Stimulated activated effector memory CD8-positive, alpha-beta T cell treated with anti-CD3 and anti-CD28 coated beads, Interleukin-12 subunit alpha, Interleukin-12 subunit beta, amount 100 ng/mL, for 72 hours (primary cell): ENCODE measurements at regions not wholly inside any gene's neighbourhood (a gene's known extent, or its start where the extent isn't known, plus 50 kb on each side); places are given as distances from the start of the nearest gene placed in this dataset.
A peak's percentile ranks its signal among the peaks of the same experiment; 100 is the strongest.

Source experiments
- ATAC-seq: fragments of 150-1000 bp; cut with Tn5 transposase; 2 replicates; pipeline ENCODE4 v1.10.0; 2021
- DNase-seq, 2 donors: peaks; one replicate each; pipeline ENCODE4 v3.0.0; 2021 to 2022; ENCODE audit warnings: low spot score in 2 of 2
- H3K27ac Mint-ChIP-seq: one replicate; pipeline ENCODE4 v1.8.0; 2022; ENCODE audit warnings: mild to moderate bottlenecking, mixed read lengths
- H3K36me3 Mint-ChIP-seq: one replicate; pipeline ENCODE4 v1.8.0; 2022; ENCODE audit warnings: mild to moderate bottlenecking, mixed read lengths
- H3K4me1 Mint-ChIP-seq: one replicate; pipeline ENCODE4 v1.8.0; 2022; ENCODE audit warnings: mixed read lengths
- H3K4me3 Mint-ChIP-seq: one replicate; pipeline ENCODE4 v1.8.0; 2022; ENCODE audit warnings: mild to moderate bottlenecking, mixed read lengths
- H3K9me3 Mint-ChIP-seq: one replicate; pipeline ENCODE4 v1.8.0; 2022; ENCODE audit warnings: mixed read lengths

DNA sequence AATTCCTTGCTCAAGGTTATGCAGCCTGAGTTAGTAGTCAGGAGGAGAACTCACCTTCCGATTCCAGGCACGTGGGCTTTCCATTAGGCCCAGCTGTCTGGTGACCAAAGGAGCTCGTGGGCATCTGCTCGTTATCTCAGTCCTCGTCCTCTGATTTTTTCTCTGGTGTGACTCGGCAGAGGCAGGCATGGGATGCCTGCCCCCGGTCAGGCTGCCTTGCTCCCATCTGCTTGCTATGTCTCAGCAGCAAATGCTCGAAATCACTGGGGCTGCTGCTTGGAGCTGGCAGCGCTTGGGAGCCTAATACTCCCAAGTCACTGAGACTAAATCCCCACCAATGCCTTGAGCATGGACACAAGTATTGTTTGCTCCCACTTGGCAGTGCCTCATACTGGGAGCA, 84.5 kb upstream of the NMNAT3 start:
- ATAC-seq (no peak), DNase-seq (peak in 1 of 2 donors; percentile 17)
- Mint-ChIP-seq H3K27ac (no peak overlapping the region), H3K36me3 (no peaks in the 10 kb centered on the region), H3K4me3 (no peak overlapping the region), H3K9me3 (no peaks in the 10 kb centered on the region), H3K4me1 (no peaks in the 10 kb centered on the region)

DNA sequence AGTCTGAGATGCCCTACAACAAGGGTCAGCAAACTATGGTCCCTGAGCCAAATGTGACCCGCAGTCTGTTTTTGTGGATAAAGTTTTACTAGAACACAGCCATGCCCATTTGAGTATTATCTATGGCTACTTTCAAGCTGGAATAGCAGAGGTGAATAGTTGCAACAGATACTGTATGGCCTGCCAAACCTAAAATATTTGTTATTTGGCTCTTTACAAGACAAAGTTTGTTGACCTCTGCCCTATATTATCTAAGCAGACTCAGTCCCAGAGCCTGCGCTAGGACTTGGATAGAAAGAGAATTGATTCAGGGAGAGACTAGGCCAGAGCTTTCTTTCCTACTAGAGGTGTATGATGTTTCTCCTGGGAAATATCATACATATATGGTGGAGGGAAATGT, 81.7 kb upstream of the NMNAT3 start:
- Mint-ChIP-seq H3K4me3 (no peak overlapping the region), H3K9me3 (no peaks in the 10 kb centered on the region), H3K27ac (no peak overlapping the region), H3K4me1 (no peaks in the 10 kb centered on the region), H3K36me3 (no peaks in the 10 kb centered on the region)
- ATAC-seq (no peak), DNase-seq (no peak)

GRCh38 chr3:139758654-139759291, 81.0 kb upstream of the NMNAT3 start:
- no peak for DNase-seq
- ATAC-seq = no peak
- no peaks in the 10 kb centered on the region for H3K36me3 Mint-ChIP-seq
- H3K27ac Mint-ChIP-seq = no peak overlapping the region
- H3K4me1 Mint-ChIP-seq = no peaks in the 10 kb centered on the region
- no peak overlapping the region for H3K4me3 Mint-ChIP-seq
- H3K9me3 Mint-ChIP-seq = no peaks in the 10 kb centered on the region

- Mint-ChIP-seq H3K36me3 (no peaks in the 10 kb centered on the region), H3K9me3 (no peaks in the 10 kb centered on the region), H3K4me3 (no peak overlapping the region), H3K27ac (no peak overlapping the region), H3K4me1 (no peaks in the 10 kb centered on the region)
- ATAC-seq (no peak), DNase-seq (no peak)
These were observed 79.8 kb upstream of the NMNAT3 start for GRCh38 chr3:139757448-139758030.

- Mint-ChIP-seq H3K4me1 (no peaks in the 10 kb centered on the region), H3K9me3 (no peaks in the 10 kb centered on the region), H3K27ac (no peak overlapping the region), H3K4me3 (no peak overlapping the region), H3K36me3 (no peaks in the 10 kb centered on the region)
- DNase-seq (no peak), ATAC-seq (peak; percentile 15)
These were observed 78.8 kb upstream of the NMNAT3 start for GRCh38 chr3:139756529-139757103.

DNA sequence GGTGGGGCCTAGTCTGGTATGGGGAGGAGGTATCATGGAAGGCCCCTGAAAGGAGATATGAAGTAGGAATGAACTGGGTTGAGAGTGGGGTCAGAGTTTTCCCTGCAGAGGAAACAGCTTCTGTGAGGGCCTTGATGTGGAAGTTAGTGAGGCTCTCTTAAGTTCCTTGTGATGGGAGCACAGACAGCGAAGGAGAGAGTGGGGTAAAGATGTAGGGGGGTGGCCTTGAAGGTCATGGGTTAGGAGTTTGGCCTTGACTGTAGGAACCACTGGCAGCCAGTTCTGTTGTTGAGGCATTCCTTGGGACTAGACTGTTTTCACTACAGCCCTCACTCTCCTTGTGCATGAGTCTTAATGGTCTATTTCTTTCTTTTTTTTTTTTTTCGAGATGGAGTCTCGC, 77.8 kb upstream of the NMNAT3 start:
- H3K4me3 Mint-ChIP-seq = no peak overlapping the region
- H3K9me3 Mint-ChIP-seq = peaks cover 5% of the 10 kb centered on the region
- no peaks in the 10 kb centered on the region for H3K4me1 Mint-ChIP-seq

DNA sequence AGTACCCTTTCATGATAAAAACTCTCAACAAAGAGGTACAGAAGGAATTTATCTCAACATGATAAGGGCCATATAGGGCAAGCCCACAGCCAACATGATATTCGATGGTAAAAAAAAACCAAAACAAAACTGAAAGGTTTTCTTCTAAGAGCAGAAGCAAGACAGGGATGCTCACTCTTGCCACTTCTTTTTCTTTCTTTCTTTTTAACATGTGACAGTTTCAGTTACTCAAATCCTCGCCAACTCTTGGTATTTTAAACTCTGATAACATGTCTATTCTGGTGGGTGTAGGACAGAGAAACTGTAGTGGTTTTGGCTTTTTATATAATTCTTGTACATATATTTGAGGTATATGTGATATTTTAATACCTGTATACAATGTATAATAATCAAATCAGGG, 74.0 kb upstream of the NMNAT3 start:
- no peak for ATAC-seq
- Mint-ChIP-seq H3K27ac (no peak overlapping the region), H3K9me3 (peaks cover 15% of the 10 kb centered on the region)

More for the DNA sequence above, 77.8 kb upstream of the NMNAT3 start:
- Mint-ChIP-seq H3K27ac (no peak overlapping the region), H3K36me3 (no peaks in the 10 kb centered on the region)
- ATAC-seq (no peak), DNase-seq (no peak)

GRCh38 chr3:139746481-139746880, 68.7 kb upstream of the NMNAT3 start:
- H3K27ac Mint-ChIP-seq = no peak overlapping the region
- H3K4me3 Mint-ChIP-seq = no peak overlapping the region
- H3K4me1 Mint-ChIP-seq = no peaks in the 10 kb centered on the region
- no peak for ATAC-seq
- H3K36me3 Mint-ChIP-seq = no peaks in the 10 kb centered on the region
- peaks cover 15% of the 10 kb centered on the region for H3K9me3 Mint-ChIP-seq
- no peak for DNase-seq

More for the DNA sequence above, 74.0 kb upstream of the NMNAT3 start:
- no peak for DNase-seq
- H3K4me1 Mint-ChIP-seq = no peaks in the 10 kb centered on the region
- no peaks in the 10 kb centered on the region for H3K36me3 Mint-ChIP-seq
- H3K4me3 Mint-ChIP-seq = no peak overlapping the region

- no peak for ATAC-seq
- H3K36me3 Mint-ChIP-seq = no peaks in the 10 kb centered on the region
- DNase-seq = no peak
These were observed 68.1 kb upstream of the NMNAT3 start for GRCh38 chr3:139745831-139746230.

GRCh38 chr3:139738697-139739096, 60.9 kb upstream of the NMNAT3 start:
- Mint-ChIP-seq H3K4me1 (no peaks in the 10 kb centered on the region), H3K4me3 (no peak overlapping the region), H3K9me3 (no peaks in the 10 kb centered on the region), H3K36me3 (no peaks in the 10 kb centered on the region), H3K27ac (no peak overlapping the region)
- ATAC-seq = no peak
- no peak for DNase-seq

More at GRCh38 chr3:139745831-139746230, 68.1 kb upstream of the NMNAT3 start:
- H3K9me3 Mint-ChIP-seq = peaks cover 11% of the 10 kb centered on the region
- H3K4me1 Mint-ChIP-seq = no peaks in the 10 kb centered on the region
- H3K27ac Mint-ChIP-seq = no peak overlapping the region
- no peak overlapping the region for H3K4me3 Mint-ChIP-seq

DNA sequence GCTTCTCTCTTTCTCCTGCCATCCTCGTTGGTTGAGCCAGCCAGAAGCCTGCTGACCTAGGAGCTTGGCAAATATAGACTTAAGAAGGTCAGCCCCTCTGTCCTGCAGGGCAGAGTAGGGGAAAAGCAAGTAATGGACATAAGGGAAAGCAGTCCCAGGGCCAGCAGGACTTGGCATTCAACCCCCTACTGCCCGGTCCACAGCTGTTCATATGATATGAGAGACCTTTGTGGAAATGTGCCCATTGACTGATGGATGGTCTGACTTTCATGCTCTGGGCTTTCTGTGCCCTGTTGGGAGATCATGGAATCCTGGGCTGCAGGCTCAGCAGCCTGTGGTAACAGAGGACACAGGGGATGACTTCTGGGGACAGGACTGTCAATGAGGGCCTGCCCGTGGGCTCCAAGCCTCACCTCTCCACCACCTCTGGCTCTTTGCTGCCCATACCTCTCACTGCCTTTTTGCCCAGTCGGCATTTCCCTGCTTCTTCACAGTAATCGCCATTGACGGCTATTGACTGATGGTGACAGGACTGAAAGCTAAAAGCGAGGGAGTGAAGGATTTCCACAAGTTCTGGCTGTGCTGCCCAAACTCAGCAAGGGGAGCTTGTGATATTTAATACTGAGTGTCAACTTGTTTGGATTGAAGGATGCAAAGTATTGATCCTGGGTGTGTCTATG, 60.0 kb upstream of the NMNAT3 start:
- H3K27ac Mint-ChIP-seq = no peak overlapping the region
- H3K36me3 Mint-ChIP-seq = no peaks in the 10 kb centered on the region
- no peak for ATAC-seq
- H3K4me1 Mint-ChIP-seq = no peaks in the 10 kb centered on the region
- peaks cover 3% of the 10 kb centered on the region for H3K9me3 Mint-ChIP-seq
- DNase-seq = no peak
- H3K4me3 Mint-ChIP-seq = no peak overlapping the region

DNA sequence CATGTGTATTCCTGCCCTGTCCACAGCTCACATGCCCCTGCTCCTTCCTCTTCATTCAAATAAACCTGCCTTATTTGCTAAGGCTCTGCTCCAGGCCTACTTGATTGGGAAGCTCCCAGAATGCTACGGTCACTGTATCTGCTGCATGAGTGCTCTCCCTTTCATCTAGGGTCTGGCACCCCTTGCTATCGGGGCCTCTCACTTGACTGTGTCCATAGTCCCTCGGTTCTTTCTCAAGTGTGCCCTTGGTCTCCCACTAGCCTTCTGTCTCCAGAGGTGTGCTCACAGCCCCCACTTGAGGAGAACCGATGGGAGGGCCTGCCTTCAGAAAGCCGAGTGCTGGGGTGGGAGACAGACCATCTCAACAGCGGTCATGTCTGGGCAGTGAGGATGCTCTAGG, 57.4 kb upstream of the NMNAT3 start:
- no peaks in the 10 kb centered on the region for H3K4me1 Mint-ChIP-seq
- peak; percentile 25 for ATAC-seq

DNA sequence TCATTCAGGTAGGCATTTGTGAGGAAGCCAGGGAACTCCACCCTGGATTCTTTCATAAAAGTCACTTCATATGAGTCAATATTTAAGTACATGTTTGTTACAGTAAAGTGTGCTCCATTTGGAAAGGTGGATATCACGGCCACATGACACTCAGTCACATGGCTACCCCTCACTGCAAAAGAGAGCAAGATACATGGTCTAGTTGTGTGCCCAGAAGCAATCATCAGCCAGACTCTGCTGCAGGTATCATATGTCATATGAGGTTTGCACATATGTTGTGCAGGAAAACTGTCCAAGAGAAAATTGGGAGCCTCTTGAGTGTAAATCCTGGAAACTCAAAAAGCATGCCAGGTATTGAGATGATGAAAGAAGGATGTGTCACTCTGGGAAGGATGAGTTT, 55.0 kb upstream of the NMNAT3 start:
- H3K4me3 Mint-ChIP-seq = no peak overlapping the region
- H3K4me1 Mint-ChIP-seq = no peaks in the 10 kb centered on the region
- H3K36me3 Mint-ChIP-seq = no peaks in the 10 kb centered on the region
- ATAC-seq = no peak
- H3K27ac Mint-ChIP-seq = no peak overlapping the region
- no peak for DNase-seq
- peaks cover 3% of the 10 kb centered on the region for H3K9me3 Mint-ChIP-seq

More for the DNA sequence above, 57.4 kb upstream of the NMNAT3 start:
- Mint-ChIP-seq H3K27ac (no peak overlapping the region), H3K9me3 (peaks cover 3% of the 10 kb centered on the region), H3K36me3 (no peaks in the 10 kb centered on the region), H3K4me3 (no peak overlapping the region)
- no peak for DNase-seq

DNA sequence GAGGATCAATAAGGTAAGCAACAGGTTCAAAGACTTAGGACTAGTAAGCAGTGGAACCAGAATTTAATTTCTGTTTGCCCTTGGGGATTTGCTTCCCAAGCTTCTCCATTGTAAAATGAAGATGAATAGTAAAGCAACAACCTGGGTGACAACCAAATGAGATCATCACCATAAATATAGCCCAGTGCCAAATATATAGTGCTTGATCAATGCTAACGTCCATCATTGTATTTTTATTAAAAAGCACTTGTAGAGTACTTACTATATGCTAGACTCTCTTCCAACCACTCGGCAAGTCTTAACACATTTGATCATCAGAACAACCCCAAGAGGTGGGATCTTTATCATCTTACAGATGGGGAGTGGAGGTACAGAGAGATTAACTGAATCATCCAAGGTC, 51.5 kb upstream of the NMNAT3 start:
- Mint-ChIP-seq H3K4me1 (no peaks in the 10 kb centered on the region), H3K4me3 (no peak overlapping the region), H3K27ac (no peak overlapping the region), H3K9me3 (peaks cover 3% of the 10 kb centered on the region), H3K36me3 (no peaks in the 10 kb centered on the region)
- no peak for DNase-seq
- no peak for ATAC-seq

GRCh38 chr3:139728414-139728813, 50.6 kb upstream of the NMNAT3 start:
- Mint-ChIP-seq H3K9me3 (peaks cover 1% of the 10 kb centered on the region), H3K4me3 (no peak overlapping the region), H3K4me1 (no peaks in the 10 kb centered on the region), H3K36me3 (no peaks in the 10 kb centered on the region), H3K27ac (no peak overlapping the region)
- no peak for ATAC-seq
- DNase-seq = no peak
